Frontal cortex (tissue), 3 donors: ENCODE measurements at regions not wholly inside any gene's neighbourhood (a gene's known extent, or its start where the extent isn't known, plus 50 kb on each side); places are given as distances from the start of the nearest gene placed in this dataset.
"Not testable (repeated sequence)": the region's sequence is repeated elsewhere in the genome, so short reads cannot be mapped to it uniquely, and the experiment has no call there.

ENCODE experiments used
- DNase-seq, 2 donors: peaks; one replicate each; pipeline ENCODE4 v3.0.0; 2012; ENCODE audit warnings: low spot score in 2 of 2
- FAIRE-seq: peaks from 2 replicates; lab custom pipeline; 2012; peaks lifted over from hg19 to GRCh38; lab: Jason Lieb, UNC
- donor health status: control.
- donor health status: control.
- donor health status: control.

DNA sequence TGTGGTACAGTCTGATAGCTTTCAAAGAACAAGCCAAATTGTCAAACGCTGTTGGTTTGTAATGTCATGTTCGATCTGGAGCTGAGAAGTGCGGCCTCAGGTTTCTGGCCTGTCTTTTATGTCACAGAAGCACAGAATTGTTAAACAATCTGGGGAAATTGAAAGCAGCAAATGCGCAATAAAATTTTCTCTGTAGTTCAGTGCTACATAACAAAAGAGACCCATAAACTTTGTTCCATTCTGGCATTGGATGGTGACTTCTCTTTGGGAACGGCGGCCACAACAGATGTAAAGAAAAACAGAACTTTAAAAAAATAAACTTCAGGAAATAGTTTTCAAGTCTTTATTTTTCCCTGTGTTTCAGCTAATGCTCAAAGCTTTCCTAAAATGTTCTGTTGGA lies 106.9 kb downstream of the PRL start:
- no peak for FAIRE-seq
- DNase-seq = no peak

DNA sequence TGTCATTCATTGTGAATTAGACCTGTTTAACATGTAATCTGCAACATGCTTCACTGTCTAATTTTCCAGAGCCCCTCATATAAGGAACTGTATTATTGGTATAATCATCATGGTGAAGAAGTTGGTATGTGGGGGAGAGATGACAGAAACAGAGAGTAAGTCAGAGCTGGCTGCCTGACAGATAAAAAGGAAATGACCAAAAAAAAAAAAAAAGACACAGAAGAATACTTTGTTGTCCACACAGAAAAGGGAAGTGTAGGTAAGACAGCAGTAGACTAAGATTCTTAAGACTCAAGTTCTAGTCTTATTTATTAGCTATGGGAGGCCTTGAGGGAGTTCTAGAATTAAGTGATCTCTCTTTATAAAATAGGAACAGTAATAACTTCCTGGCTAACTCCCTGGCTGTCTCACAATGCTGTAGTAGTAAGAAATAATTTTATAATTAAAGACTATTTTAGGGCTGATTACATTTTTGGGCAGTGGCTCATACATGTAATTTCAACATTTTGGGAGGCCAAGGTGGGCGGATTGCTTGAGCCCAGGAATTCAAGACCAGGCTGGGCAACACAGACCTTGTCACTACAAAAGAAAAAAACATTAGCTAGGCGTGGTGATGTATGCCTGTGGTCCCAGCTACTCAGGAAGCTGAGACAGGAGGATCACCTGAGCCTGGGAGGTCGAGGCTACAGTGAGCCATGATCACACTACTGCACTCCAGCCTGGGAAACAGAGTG lies 102.5 kb downstream of the PRL start:
- FAIRE-seq = no peak
- DNase-seq = no peak

DNA sequence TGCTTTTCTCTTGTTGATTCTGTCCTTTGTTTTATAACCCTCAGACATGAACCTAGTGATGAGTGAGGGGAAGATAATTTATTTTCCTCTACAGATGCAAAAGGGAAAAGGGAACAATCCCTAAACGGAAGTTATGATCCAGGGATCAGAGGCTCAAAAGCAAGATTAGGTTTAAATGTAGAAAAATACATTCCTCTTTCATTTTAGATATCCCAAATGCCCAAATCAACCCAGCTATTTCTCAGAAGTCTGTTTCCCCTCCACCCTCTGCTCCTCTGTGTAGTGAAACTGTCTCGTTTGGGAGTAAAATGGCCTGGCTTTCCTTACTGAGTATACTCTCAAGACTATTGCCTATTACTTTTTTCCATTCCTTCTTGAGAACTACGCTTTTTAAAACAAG lies 97.1 kb downstream of the PRL start:
- FAIRE-seq (no peak), DNase-seq (no peak)

DNA sequence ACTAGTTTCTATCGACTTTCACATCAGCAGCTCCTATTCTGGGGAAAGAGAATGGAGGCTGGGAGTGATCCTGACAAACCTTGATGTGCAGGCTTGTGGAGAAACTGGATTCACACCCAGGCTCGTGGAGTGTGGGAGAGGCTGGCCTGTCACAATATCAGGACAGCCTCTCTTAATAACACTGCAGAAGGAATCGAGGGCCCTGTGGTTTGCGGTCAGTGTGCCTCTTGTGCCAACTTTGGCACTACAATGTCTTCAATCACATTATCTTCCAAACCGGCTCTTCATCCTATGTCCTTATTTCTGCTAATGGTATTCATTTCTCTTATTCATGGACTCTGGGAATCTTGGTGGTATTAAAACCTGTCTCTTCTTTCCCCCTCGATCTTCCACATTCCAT lies 92.7 kb downstream of the PRL start:
- FAIRE-seq = no peak
- no peak for DNase-seq

DNA sequence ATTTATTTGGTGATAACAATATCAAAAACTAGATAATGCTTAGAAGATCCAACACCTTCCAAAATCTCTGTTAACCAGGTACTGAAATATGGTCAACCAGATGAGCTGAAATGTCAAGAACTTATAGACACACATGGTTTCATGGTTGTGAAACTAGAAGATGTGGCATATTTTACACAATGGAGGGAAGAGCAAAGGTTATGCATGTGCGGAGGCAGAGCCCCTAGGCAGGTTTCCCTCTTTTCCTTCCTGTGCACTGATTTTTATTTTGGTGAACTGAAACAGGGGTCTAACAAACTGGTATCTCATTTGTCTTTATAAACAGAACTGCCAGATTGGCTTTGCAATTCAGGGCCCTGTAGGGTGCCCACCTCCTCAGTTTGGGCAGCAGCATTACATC lies 91.6 kb downstream of the PRL start:
- DNase-seq = no peak
- no peak for FAIRE-seq

DNA sequence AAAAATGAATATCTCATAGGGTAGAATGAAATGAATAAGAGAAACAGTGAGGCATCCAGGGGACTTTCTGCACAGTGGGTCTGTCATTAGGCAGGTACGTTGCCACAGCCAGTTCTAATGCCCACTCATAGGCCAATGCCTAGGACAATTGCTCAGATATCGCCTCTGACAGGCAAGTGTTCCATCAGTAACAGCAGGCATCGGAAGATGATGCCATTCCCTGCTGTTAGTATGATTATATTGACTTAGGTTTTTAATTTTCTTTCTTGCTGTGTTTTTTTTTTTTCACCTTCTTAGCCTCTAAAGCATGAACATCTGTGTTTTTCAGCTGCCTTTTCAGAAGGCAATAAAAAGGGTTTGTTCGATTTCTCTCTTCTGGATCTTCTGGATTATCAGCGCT lies 90.7 kb downstream of the PRL start:
- DNase-seq (no peak), FAIRE-seq (no peak)

DNA sequence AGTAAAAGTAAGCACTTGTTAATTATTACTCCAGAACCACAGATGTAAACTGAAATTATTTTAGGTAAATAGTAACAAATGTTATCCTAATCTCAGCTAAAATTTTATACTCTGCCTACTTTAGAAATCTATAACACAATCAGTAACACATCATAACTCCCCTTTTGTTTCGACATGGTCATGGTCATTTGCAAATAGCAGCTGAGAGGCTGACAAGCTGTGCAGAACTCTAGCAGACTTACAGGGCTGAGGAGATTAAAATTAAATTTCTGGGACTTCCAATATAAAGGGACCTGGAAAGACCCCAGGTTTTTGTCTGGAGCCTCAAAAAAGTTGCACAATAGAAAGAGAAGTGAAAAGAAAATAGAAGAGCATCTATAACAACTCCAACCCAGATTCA lies 88.8 kb downstream of the PRL start:
- FAIRE-seq (no peak), DNase-seq (no peak)

DNA sequence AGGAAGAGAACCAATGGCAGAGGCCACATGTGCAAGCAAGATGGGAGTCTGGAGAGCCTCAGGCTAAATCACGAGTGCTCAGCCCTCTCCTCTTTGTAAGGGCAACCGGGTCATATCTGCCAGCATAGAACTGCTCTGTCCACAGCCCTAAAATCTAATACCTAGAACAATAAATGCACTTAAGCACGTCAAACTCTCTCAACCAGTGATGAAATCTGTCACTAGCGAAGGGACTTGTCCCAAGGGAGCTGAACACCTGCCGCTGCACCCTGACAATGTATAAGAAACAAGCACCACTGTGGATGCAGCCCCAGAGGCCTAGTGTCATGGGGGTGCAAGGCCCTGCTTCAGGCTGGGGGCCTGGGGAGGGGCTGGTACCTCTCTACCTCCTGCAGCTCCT lies 82.5 kb downstream of the PRL start:
- FAIRE-seq (no peak), DNase-seq (no peak)

DNA sequence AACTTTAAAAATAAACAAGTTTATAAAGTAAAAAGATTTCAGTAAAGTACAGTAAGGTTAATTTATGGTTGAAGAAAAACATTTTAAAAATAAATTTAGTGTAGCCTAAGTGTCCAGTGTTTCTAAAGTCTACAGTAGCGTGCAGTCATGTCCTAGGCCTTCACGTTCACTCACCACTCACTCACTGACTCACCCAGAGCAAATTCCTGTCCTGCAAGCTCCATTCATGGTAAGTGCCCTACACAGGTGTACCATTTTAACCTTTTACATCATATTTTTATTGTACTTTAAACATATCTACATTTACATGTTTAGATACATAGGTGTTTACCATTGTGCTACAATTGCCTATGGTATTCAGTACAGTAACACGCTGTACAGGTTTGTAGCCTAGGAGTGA lies 81.4 kb downstream of the PRL start:
- not testable (repeated sequence) for FAIRE-seq, DNase-seq

DNA sequence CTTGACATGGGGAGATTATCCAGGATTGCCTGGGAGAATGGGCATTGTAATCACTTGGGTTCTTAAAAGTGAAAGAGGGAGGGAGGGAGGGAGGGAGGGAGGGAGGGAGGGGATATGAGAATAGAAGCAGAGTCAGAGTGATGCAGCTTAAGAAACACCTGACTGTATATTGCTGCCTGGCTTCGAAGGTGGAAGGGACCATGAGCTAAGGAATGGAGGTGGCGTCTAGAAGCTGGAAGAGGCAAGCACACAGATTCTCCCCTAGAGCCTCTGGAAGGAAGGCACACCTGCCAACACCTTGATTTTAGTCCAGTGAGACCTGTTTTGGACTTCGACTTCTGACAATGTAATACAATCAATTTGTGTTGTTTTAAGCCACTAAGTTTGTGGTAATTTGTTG lies 78.4 kb downstream of the PRL start:
- DNase-seq (no peak), FAIRE-seq (no peak)

DNA sequence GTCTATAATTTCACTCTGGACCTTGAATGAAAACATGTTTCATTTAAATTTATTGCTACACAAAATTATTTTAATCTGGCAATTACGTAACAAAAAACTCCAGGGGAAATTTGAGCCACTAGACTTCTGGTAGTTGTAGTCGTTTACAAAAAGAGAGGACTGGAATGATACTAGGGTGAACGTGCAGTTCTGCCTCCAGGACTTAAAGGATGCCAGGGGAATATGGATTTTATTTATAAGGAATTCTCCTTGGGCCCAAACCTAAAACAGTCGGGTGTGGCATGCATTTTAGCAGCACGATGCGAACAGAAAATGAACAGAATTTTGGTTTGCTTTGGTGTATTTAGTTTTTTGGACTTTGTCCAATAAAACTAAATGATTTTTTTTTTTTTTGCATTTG lies 76.9 kb downstream of the PRL start:
- FAIRE-seq (no peak), DNase-seq (no peak)

DNA sequence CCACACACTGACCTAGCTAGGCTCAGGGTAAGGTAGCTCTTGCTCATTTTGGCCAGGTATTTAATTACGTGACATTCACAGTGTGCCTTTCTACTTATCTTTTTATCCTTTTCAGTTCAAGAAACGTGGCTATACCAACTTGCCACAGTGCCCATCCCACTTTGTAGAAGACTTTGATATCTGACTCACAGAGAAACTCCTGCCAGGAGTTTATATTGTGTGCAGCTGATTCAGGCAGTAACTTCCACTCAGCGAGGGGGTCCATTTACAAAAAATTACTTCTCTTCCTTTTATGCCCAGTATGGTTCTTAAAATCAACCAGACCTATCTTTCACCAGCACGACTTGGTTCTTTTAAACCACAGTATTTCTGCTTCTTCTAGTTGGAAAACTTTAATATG lies 75.6 kb downstream of the PRL start:
- FAIRE-seq = no peak
- DNase-seq = no peak

DNA sequence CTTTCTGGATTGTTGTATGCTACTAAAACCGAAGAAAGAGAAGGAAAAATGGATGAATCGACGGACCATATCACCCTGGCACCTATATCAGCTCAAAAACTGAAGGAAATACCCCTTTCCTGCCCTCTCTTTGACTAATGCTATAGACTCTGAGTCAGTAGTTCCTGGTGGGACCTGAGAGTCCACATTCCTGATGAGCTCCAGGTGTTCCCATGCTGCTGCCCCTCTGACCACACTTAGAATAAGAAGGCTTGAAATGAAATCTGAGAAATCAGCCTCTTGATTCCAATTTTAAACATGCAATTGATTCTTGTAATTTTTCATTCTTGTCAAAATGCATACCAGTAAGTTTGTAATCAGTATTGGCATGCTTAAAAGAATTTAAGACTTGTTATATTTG lies 75.2 kb downstream of the PRL start:
- FAIRE-seq (no peak), DNase-seq (no peak)

DNA sequence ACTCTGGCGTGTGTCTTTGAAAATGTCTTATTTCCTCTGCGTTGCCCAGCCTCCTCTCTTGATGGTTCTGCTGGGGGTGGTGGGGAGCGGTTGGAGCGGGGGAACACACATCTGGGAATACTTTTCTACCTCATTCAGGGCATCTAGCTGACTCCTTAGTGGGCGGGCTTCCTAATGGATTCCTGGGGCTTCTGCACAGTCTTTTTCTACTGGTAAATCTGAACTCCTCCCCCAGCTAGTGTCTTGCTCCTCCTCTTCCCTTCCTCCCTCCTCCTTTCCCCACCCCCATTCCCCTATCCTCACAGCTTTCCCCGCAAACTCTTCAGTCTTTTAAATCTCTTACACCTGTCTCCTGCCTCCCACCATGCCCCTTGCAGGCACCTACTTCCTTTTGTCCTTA lies 74.4 kb downstream of the PRL start:
- DNase-seq = no peak

DNA sequence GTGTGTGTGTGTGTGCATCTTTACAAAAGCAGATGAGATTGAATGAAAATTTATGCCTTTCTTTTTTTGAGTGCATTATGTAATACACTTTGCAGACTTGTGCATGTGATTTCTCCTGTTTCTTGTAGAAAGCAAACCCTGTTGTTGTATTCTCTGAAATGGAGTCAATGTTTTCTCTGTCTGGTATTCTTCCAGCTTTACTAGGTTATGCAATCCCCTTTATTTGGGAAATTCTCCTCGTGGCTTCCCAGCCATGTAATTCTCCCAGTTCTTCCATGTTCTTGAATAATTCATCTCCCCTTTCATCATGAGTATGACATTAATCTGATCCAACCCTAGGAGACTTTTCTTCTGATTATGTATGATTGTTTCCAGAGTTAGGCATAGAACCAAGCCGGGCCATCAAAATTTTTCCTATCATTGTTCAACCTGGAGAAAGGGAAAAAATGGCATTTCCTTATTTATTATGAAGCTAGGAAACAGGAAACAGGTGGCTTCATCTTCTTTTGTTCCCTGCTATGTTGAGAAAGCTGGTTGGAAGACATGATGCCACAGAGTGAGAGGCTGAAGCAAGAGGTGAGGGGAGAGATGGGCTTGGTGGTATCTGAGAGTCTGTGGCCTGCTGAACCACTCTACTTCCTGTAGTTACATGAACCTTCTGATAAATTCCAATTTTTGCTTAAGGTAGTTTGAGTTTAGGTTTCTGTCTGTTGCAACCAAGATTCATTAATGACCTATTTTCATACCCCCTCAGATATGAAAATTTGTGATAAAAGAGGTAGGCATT lies 68.8 kb downstream of the PRL start:
- FAIRE-seq (no peak), DNase-seq (no peak)

More for the DNA sequence above, 74.4 kb downstream of the PRL start:
- no peak for FAIRE-seq

DNA sequence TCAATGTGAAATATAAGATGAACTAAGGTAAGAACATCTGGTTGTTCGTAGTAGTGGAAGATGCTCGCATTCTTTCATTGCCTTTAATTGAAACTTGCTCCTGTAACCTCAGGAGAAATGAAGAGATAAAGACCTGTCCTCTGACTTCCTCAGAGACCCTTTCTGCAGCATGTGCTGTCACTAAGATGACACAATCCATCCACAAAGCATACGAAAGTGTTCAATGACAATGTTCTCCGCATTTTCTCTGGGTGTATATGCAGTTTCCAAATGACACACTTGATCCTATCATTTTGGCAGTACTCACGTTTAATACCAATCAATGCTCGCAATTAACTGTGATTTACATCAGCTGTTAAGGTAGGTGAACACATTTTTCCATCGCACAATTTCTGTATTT lies 65.8 kb downstream of the PRL start:
- DNase-seq (no peak), FAIRE-seq (no peak)

DNA sequence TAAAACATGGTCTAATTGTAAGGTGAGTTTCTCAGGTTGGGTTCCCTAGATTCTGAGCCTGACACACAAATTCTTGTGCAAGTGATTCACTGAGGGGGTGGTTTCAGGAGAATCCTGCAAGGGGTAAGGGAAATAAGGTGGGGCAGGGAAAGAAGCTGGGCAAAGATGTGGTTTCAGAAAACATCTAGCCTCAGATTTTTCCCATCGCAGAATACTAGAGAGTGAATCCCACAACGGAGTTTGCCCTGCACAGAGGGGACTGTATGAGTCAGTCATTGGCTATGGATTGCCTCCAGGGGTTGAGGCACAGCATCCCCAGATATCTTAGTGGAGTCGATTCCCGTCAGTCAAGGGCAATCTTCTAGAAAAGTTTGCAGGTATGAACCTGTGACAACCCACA lies 65.2 kb downstream of the PRL start:
- no peak for FAIRE-seq
- no peak for DNase-seq

DNA sequence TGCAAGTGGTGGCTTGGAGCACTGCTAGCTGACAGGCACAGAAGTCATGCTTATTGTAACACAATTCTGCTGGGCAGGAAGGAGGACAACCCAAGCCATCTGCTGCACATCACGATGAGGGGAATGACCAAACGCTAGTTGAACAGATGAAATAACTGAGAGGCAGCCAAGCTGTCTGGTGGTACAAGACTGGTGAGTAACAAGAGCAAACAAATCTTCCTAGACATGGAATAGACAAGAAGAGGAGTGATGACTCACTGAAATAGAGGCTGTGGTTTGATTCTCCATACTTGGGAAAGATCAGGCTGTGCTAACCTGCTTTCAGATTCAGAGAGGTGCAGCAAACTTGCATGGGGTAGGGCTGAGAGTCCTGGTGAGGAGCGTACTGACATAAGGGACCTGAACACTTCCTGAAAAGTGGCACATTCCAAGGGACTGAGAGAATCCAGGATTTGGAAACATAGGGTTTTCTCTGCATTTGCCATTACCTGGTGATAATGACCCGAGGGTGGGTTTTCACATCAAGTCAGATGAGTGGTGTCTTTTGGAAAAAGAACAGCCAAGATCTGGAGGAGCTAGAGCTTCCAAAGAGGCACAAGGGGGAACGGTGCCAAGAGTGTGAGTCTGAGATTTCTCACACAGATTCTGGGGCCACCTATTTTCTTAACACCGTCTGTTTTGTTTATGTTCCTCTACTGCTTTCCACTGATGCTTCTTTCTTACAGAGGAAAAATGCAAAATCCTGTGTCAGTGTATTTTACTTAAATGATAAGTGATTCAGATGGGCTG lies 60.0 kb downstream of the PRL start:
- no peak for FAIRE-seq
- DNase-seq = no peak
